ENCODE measurements at regions not wholly inside any gene's neighbourhood (a gene's known extent, or its start where the extent isn't known, plus 50 kb on each side); places are given as distances from the start of the nearest gene placed in this dataset.
"Not testable (repeated sequence)": the region's sequence is repeated elsewhere in the genome, so short reads cannot be mapped to it uniquely, and the experiment has no call there.

DNA sequence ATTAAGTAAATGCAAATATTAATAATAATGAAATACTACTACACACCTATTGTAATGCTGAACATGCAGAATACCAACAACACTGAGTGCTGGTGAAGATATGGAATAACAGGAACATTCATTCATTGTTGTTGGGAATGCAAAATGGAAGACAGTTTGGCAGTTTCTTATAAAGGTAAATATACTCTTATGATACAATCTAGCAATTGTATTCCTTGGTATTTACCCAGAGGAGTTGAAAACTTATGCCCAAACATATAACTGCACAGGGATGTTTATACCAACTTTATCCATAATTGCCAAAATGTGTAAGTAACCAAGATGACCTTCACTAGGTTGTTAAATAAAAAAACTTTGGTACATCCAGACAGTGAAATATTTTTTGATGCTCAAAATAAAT, 636.8 kb downstream of the PRR16 start:
- DNase-seq (ENCODE audit: low spot score), result no peak

DNA sequence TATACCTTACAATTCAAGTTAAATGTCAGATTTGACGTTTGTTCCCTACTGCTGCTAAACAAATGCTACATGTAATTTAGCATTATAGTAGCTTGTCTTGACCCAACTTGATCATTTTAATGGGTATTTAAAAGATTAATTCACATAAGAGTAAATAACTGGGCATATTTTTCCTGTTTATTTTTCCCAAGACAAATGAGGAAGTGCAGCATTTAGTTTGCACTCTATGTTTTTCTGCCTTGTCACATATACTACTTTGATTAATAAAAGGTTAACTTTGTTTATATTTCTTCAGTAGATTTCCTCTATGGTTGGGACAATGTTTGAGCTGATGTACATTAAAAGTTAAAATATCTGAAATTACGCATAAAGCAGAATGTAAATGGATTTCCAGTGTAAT, 641.8 kb downstream of the PRR16 start:
- DNase-seq (ENCODE audit: low spot score), result no peak

DNA sequence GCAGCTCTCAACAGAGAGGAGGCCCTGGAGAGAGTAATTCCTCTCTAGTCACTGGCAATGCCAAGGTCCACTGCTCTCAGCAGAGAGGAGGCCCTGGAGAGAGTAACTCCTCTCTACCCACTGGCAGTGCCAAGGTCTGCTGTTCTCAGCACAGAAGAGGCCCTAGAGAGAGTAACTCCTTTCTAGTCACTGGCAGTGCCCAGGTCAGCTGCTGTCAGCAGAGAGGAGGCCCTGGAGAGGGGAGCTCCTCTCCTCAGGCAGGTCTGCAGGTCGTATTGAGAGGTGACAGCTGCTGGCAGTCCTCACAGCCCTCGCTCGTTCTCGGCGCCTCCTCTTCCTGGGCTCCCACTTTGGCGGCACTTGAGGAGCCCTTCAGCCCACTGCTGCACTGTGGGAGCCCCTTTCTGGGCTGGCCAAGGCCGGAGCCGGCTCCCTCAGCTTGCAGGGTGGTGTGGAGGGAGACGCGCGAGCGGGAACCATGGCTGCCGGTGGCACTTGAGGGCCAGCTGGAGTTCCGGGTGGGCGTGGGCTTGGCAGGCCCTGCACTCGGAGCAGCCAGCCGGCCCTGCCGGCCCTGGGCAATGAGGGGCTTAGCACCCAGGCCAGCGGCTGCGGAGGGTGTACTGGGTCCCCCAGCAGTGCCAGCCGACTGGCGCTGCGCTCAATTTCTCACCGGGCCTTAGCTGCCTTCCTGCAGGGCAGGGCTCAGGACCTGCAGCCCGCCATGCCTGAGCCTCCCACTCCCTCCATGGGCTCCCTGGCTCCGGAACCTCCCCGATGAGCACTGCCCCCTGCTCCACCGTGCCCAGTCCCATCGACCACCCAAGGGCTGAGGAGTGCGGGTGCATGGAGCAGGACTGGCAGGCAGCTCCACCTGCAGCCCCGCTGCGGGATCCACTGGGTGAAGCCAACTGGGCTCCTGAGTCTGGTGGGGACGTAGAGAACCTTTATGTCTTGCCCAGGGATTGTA, 642.9 kb downstream of the PRR16 start:
- DNase-seq (ENCODE audit: low spot score), result not testable (repeated sequence)

DNA sequence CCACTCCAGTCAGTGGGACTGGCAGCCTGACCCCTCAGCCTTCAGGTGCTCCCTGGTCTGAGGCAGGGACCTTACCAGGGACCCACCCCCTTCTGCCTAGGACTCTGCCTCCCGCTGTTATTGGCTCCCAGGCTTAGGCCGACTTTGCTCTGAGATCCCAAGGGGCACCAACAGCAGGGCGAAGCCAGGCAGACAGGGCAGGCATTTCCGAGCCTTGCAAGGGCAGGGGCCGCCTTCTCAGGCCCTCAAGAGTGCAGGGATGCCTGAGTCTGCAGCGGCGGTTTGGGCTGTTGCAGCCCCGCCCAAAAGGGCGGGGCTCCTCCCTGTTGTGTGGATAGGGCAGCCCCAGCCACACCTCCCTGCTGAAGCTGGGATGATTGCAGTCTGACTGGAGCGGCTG, 644.6 kb downstream of the PRR16 start:
- DNase-seq (ENCODE audit: low spot score), result no peak

DNA sequence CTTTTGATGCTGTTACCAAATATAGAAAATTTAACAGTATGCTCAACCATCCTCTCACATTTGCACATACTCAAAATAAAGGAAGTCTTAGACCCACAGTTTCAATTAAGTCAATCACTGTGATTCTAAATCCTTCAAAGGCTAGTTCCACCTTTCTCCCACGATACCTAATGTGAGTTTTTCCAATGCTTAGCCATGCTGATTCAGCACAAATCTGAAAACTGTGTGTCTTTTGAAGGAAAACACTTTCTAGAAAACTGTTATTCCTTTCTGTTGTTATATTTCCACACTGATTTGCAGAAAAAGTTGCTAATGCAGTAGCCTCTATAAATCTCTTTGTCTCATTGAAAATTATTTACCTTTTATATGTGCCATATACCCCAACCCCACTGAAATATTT, 645.7 kb downstream of the PRR16 start:
- DNase-seq (ENCODE audit: low spot score), result no peak

DNA sequence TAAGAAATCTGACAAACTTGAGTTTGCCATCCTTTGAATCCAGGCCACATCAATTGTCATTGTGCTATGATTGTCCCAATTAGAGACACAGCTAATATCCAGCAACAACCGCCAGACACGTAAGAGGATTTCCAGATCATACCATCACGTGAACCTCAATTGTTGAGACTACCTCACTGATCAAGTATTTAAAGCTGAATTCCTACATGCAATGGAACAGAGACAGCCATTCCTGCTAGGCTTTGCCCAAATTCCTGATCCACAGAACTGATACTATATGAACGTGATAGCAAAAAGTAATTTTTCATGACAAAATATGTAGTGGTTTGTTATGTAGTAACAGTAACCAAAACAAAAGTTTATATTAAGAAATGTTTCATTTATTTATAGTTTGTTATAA, 657.7 kb downstream of the PRR16 start:
- DNase-seq (ENCODE audit: low spot score), result no peak

DNA sequence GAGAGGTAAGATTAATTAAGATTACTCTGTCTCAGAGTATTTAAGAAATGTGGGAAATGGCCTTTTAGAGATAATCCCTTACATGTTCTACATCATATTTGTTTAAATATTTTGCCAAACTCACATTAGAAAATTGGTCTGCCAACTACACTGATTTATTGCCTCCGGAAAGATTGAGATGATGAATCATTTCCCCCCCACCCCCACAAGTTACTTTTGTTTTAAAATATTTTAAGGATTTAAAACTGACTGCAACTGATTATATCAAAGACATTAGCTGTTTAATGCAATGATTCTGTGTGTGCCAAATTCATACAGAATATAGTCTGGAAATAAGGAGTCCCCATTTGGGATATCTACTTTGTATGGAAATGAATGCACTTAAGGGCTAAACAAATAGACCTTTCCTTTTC, 674.4 kb downstream of the PRR16 start:
- no peak for DNase-seq (ENCODE audit: low spot score)

DNA sequence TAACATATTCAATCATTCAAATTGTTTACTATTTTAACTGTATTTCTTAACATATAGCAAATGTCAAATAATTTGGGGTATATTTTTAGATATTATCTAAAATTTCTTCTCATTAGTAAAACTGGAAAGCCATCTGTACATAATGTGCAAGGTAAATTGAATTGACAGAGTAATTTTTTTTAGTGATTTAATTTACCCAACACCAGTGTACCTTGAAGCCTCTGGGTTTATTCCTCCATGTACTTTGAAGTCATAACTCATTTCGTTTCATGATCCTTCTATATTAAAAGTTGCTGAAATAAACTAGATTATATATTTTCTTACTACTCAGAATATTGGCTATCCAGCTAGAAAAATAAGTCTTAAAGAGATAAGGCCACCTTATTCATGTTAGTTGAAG, 674.9 kb downstream of the PRR16 start:
- DNase-seq (ENCODE audit: low spot score), result no peak

DNA sequence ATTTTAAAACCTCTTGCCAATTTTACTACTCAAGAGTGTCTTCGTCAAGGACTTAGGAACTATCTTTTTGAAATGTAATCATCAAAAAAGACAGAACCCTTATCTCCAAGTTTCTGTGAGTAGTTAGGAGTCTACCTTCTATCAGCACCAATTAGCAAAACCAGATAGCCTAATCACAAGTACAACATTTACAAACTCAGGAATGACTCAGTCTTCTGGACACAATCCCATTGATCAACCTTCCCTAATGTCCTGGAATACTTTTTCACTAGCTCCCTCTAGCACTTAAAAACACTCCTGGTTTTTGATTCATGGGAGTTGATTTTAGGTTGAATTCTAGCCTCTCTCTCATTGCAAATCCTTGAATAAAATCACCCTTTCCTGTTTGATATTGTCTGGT, 680.7 kb downstream of the PRR16 start:
- DNase-seq (ENCODE audit: low spot score), result no peak

DNA sequence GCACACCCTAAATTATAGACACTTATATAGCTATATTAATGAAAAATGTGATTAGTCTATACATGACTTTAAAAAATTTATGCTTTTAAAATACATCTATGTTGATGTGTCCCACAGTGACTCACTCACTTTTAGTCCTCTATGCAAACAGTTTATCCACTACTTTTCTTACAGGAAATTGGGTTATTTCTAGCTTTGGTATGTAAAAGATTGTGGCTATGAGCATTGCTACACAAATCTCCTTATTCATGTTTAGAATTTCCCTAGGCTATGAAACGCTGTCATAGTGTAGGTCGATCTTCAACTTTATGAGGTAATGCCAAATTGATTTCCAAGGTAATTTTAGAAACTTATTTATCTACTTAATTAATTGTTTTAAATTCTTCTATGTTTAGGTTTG, 687.4 kb downstream of the PRR16 start:
- no peak for DNase-seq (ENCODE audit: low spot score)

DNA sequence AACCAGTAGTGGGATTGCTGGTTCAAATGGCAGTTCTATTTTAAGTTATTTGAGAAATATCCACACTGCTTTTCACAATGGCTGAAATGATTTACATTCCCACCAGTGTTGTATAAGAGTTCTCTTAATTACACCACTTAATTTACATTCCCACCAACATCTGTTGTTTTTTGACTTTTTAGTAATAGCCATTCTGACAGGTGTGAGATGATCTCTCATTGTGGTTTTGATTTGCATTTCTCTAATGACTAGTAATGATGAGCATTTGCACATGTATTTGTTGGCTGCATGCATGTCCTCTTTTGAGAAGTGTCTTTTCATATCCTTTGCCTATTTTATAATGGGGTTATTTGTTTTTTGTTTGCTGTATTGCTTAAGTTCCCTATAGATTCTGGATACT, 688.3 kb downstream of the PRR16 start:
- no peak for DNase-seq (ENCODE audit: low spot score)

DNA sequence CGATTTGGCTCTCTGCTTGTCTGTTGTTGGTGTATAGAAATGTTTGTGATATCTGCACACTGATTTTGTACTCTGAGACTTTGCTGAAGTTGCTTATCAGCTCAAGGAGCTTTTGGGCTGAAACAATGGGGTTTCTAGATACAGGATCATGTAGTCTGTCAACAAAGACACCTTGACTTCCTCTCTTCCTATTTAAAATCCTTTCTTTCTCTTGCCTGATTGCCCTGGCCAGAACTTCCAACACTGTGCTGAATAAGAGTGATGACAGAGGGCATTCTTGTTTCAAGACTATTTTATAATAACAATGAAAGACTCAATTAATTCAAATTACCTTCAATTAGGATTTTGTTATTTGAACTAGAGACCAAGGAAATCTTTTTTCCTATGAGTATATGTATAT, 692.5 kb downstream of the PRR16 start:
- DNase-seq (ENCODE audit: low spot score), result no peak

DNA sequence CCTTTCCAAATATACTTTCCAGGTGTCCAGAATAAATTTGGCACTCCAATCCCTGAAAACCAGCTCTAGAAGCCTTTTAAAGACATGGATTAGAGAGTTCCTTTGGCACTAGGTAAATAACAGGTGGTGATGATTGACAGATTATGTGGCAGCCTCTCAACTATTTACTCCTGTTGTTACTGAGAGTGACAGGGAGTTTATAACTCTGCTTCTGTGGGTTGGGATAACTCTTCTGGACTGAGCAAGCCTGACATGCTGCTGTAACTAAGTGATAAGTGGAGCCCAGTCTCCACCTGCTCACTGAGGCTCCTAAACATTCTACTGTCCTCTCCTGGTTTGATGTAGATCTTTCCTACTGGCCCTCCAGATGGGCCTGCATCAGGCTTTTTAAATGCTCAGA, 693.2 kb upstream of the FTMT start:
- no peak for DNase-seq (ENCODE audit: low spot score)

DNA sequence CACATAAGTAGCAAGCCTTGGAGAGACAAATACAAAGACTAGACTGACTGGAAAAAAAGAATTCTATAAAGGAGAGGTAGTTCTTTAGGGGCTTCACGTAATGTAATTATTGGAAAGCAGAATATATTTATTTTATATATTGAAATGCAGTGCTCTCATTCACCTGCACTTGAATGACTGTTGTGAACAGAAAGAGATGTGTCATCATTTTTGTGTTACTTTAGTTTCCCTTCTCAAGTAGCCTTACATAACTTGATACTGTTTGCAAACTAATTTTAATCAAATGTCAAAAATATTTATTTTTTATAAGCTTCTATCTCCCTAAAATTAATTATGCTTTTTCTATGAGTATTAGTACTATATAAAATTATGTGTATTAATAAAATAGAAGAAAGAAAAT, 691.1 kb upstream of the FTMT start:
- no peak for DNase-seq (ENCODE audit: low spot score)

DNA sequence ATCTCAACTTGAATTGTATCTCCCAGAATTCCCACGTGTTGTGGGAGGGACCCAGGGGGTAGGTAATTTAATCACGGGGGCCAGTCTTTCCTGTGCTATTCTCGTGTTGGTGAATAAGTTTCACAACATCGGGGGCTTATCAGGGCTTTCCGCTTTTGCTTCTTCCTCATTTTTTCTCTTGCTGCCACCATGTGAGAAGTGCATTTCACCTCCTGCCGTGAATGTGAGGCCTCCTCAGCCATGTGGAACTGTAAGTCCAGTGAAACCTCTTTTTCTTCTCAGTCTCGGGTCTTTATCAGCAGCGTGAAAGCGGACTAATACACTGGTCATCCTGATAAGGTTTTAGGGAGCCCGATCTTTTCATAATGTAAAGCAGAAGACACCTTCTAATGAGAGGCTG, 687.0 kb upstream of the FTMT start:
- peak; percentile 2 for DNase-seq (ENCODE audit: low spot score)

DNA sequence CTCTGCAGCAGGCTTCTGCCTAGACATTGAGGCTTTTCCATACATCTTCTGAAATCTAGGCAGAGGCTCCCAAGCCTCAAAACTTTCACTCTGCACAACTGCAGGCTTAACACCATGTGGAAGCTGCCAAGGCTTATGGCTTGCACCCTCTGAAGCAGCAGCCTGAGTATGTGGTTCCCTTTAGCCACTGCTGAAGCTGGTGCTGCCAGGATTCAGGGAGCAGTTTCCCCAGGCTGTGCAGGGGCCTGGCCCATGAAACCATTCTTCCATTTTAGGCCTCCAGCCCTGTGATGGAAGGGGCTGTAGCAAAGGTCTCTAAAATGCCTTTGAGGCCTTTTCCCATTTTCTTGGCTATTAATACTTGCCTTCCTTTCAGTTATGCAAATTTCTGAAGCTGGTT, 680.3 kb upstream of the FTMT start:
- DNase-seq (ENCODE audit: low spot score), result no peak

DNA sequence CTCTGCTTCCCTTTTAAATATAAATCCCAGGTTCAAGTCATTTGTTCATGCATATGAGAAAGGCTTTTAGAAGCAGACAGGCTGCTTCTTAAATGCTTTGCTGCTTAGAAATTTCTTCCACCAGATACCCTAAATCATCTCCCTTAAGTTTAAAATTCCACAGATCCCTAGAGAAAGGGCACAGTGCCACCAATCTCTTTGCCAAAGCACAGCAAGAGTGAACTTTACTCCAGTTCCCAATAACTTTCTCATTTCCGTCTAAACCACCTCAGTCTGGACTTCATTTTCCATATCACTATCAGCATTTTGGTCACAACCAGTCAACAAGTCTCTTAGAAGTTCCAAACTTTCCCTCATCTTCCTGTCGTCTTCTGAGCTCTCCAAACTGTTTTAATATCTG, 679.8 kb upstream of the FTMT start:
- DNase-seq (ENCODE audit: low spot score), result no peak

DNA sequence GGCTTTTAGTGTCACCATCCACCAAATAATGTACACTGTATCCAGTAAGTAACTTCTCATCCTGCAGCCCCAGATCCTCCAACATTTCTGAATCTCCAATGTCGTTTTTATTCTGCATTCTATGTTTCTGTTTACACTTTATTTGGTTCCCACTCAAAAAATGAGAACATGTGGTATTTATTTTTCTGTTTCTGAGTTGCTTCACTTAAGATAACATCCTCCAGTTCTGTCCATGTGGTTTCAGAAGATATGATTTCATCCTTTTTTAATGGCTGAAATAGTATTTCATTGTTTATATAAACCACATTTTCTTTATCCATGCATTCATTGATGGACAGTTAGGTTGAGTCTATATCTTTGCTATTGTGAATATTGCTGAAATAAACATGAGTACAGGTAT, 677.3 kb upstream of the FTMT start:
- no peak for DNase-seq (ENCODE audit: low spot score)

DNA sequence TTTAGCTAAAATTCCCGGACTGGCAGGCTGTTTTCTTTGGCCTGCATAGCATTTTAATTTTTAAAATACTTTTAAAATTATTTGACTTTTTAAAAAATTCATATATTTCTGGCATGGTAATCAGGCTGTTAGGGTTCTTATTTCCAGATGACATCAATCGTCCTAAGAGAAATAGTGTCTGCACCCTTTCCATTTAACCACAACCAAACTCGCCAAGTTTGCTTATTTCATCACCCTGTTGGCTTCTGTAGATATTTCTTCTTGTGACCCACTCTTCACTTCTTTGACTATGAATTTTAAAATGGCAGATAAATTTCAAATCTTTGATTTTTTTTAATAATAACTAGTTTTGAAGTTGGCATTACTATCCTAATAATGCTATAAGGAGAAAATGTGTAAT, 675.7 kb upstream of the FTMT start:
- DNase-seq (ENCODE audit: low spot score), result no peak

DNA sequence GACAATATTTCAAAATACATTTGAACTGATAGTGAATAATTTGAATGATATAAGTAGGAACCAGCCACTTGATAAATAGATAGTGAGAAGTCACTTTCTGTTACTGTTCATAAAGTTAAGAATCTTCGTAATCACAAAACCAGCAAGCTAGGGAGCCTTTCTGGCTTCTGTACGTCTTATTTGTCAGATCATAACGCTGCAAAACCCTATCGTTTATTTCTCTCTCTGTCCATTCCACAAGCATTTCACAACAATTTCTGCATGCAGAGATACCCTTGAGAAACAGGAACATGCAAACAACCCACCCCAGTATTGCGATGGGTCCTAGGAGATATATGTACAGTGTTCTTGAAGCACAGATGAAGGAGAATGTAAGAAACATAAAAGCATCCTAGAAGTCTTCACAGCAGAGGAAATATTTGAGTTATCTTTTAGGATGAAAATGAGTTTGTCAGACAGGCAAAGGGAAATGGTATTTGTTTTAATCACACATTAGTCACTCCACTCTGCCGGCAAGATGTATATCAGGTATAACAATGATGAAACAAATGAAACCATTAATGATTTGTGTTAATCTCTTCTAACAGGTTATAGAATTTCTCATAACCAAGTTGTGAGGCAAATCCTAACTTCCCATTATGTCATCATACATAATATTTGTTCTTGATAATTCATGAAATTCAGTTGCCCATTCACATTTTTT, 668.7 kb upstream of the FTMT start:
- DNase-seq (ENCODE audit: low spot score), result no peak

DNA sequence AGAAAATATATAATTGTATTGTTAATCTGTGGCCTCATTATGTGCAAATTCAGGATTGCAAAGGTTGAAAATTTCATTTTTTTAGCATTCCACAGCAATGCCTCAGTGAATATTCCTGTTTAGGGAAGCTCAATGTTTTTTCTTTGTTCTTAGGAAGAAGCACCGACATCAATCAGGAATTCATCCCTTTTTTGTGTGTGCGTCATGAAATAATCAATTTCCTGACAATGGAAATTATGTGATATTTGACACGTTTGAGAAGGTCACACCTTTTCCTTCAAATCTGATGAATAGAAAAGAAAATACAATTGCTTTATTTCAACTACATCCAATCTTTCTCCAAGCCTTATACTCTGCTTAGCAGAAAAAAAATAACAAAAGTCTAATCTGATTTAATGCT, 662.8 kb upstream of the FTMT start:
- DNase-seq (ENCODE audit: low spot score), result no peak

DNA sequence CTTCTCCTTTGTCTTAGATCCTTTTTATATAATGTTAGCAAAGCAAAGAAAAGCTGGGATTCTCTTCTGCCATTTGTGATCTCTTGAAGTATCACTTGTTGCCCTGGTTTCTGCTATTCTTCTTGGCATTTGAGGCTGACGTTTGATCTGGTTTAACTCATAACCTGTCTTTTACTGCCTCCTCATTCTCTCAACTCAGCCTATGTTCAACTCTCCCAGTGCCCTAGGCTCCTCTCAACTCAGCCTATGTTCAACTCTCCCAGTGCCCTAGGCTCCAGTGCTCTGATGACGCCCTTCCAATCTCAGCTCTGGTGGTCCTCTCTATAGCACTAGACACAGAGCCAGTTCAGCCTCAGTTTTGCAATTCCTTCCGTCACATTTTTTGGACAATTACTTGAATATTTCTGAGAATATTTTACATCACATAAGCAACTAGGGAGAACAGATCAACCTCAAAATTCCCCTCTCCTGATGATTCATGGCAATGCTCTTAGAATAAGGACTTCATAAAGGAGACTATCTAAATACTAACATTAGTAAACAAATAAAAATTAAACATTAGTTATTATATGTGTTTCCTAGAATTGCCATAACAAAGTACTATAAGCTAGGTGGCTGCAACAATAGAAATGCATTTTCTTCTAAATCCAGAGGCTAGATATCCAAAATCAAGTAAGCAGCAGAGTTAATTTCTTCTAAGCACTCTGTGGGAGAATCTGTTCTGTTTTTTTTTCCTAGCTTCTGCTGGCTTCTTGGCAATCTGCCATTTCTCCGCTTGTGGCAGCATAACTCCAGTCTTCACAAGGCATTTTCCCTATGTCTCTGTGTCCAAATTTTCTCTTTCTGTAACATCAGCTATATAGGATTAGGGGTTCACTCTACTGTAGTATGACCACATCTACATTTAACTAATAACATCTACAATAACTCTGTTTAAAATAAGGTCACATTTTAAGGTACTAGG, 662.1 kb upstream of the FTMT start:
- peak; percentile 20 for DNase-seq (ENCODE audit: low spot score)
